AG04449 (cell line): ENCODE measurements at regions not wholly inside any gene's neighbourhood (a gene's known extent, or its start where the extent isn't known, plus 50 kb on each side); places are given as distances from the start of the nearest gene placed in this dataset.

Experiments used
- CTCF ChIA-PET: fragments of 350-600 bp; formaldehyde crosslinking; extraction: SDS; loops from one replicate; lab custom pipeline; 2021; ENCODE audit warnings: antibody characterized with exemption; lab: Yijun Ruan, JAX
- POLR2A ChIA-PET: fragments of 400-600, 350-600 bp; formaldehyde crosslinking; extraction: SDS; loops from one replicate; lab custom pipeline; 2020; ENCODE audit warnings: antibody characterized with exemption, inconsistent platforms; lab: Yijun Ruan, JAX
- DNase-seq: peaks from one replicate; pipeline ENCODE4 v3.0.0-alpha.2; 2010; ENCODE audit warnings: low read depth, low spot score
- H3K4me3 ChIP-seq: 2 replicates; pipeline ENCODE4 v1.5.1; 2011; ENCODE audit warnings: low read depth, mild to moderate bottlenecking, control low read depth, low read length
- CTCF ChIP-seq: IDR thresholded peaks from one replicate; pipeline ENCODE4 v1.5.1; 2011; ENCODE audit warnings: mild to moderate bottlenecking, moderate library complexity, low read length, control low read depth, inconsistent platforms; ENCODE audit not compliant: insufficient read depth; ENCODE audit errors: missing control alignments

DNA sequence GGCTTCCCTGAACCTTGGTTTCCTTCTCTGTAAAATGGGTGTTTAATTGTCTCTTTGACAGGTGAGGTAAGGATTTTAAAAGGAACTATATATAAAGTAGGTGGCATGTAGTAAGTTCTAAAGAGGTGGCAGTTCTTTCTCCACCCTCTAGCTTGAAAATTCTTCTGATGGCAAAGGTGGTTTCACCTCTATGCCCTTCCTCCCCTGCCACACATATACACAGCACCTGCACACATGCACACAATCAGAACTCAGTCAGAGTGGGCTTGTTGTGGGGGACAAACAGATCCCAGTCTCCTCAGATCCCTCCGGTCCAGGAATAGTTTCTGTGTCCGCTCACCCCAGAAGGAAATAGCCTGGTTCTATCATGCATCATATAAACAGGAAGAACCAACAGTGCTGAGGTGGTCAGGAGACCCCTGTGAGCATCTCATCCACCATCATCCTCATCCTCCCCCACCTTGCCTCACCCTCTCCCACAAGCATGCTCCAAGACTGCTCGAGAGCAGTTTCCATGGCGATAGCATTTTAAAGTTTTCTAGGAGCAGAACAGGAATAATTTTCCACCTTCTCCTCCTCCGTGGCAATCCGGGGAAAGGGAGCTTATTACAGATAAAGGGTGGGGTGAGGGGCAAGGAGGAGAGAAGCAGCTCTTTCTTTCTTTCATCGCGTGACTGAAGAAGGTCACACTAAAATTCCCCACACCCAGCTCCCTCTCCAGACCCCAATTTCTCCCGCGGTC lies 123.6 kb downstream of the CHST1 start:
- ChIA-PET CTCF (no interaction called here), POLR2A (no interaction called here)
- no peak overlapping the region for H3K4me3 ChIP-seq
- TF ChIP-seq CTCF, result no peak
- DNase-seq, result no peak

DNA sequence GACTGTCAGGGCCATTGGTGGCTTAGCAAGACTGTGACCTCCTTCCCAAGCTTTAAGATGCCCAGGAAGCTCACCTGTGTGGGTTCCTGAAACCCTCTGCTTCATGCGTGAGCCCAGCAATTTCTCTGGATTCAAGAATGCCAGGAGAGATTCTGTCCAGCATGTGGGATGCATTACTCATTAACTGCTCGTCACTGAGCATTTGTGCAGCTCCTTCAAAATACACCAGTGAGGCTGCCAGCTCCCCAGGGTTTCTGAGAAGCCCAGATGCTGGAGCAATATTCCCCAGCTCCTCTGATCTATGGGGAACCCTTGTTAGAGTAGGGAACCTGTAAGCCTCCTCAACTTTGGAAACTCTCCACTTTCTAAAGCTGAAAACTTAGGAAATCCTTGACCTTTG lies 126.5 kb downstream of the CHST1 start:
- DNase-seq, result no peak
- ChIA-PET POLR2A (no interaction called here), CTCF (no interaction called here)
- TF ChIP-seq CTCF, result no peak
- H3K4me3 ChIP-seq, result no peak overlapping the region

DNA sequence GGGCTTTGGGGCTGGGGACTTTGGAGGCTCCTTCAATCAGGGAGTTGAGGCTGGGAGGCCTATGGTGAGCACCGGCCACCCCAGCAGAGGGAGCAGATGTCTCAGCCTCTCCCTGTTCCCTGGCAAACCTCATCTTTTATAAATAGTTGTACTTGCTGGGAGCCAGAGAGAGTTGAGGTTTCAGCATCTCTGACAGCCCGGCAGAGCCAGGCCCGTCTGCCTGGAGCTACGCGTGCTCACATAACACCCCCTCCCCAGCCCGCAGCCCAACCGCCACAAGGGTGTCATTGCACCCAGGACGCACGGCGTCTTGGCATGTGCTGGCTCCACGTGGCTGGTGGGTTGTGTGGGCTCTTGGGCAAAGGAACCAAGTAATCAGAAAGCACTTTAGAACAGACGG lies 127.1 kb downstream of the CHST1 start:
- DNase-seq, result no peak
- TF ChIP-seq CTCF, result no peak
- ChIA-PET CTCF (no interaction called here), POLR2A (no interaction called here)
- H3K4me3 ChIP-seq, result no peak overlapping the region

GRCh38 chr11:45537614-45538013 lies 127.8 kb downstream of the CHST1 start:
- no peak for TF ChIP-seq CTCF
- DNase-seq, result no peak
- H3K4me3 ChIP-seq, result no peak overlapping the region
- POLR2A ChIA-PET, result no interaction called here
- CTCF ChIA-PET, result no interaction called here

- CTCF ChIA-PET, result no interaction called here
- POLR2A ChIA-PET, result no interaction called here
- no peak for TF ChIP-seq CTCF
- DNase-seq, result no peak
- no peak overlapping the region for H3K4me3 ChIP-seq
These were observed 130.4 kb downstream of the CHST1 start for GRCh38 chr11:45535033-45535432.

- H3K4me3 ChIP-seq, result no peak overlapping the region
- TF ChIP-seq CTCF, result no peak
- CTCF ChIA-PET, result no interaction called here
- no peak for DNase-seq
- POLR2A ChIA-PET, result no interaction called here
These were observed 131.3 kb downstream of the CHST1 start for GRCh38 chr11:45534132-45534531.
